Gastroesophageal sphincter (tissue), 3 donors: ENCODE measurements at regions not wholly inside any gene's neighbourhood (a gene's known extent, or its start where the extent isn't known, plus 50 kb on each side); places are given as distances from the start of the nearest gene placed in this dataset.

ENCODE experiments used
- EP300 ChIP-seq: sonication (generic); formaldehyde crosslinking; IDR thresholded peaks from one replicate; pipeline ENCODE4 v1.6.1; 2017; ENCODE audit warnings: antibody characterized with exemption, mild to moderate bottlenecking
- TF ChIP-seq, protein P1 (sequence below), 4 experiments: fragments of 200-600 bp in 2 of 4; fragments of 450-650 bp in 2 of 4; sonication (generic) in 1 of 4; IDR thresholded peaks; one replicate each; pipeline ENCODE4 v1.5.1; 2017 to 2019; ENCODE audit warnings: antibody characterized with exemption in 4 of 4, mild to moderate bottlenecking in 2 of 4, moderate library complexity in 2 of 4

DNA sequence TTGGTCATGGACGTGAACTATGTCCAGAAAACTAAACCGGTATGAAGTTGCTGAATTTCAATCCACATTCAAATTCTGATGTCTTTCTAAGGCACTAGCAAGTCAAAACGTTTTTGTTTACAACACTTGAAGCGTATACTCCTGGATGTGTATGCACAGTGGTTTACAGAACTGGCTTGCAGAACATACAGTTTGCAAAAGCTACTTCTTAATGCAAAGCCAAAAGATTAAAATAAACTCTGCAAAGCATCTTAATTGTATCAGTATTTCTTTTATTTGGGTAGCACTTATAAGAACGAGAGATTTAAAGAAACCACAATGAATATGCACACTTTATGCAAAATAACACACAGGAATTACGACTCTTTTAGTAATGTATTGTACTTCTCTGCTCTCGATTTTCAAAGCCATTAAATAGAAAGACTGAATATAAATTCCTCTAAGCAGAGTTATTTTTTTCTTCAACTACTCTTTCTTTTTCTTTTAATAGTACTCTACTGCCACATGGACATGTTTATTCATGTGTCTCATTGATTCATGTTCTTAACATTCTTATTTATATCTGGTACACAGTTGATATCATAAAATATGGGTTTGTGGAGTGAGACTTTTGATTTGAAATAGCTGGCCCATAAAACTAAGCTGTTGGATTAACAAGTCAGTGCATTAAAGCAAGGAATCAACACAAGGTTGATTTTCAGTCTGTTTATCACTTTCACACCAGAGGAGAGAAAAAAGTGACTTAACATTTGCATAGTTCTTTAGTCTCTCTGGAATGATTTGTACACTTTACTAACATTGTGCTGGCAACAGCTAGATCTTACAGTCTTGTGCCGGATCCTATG lies 189.4 kb upstream of the STEAP4 start:
- TF ChIP-seq, protein P1, sequence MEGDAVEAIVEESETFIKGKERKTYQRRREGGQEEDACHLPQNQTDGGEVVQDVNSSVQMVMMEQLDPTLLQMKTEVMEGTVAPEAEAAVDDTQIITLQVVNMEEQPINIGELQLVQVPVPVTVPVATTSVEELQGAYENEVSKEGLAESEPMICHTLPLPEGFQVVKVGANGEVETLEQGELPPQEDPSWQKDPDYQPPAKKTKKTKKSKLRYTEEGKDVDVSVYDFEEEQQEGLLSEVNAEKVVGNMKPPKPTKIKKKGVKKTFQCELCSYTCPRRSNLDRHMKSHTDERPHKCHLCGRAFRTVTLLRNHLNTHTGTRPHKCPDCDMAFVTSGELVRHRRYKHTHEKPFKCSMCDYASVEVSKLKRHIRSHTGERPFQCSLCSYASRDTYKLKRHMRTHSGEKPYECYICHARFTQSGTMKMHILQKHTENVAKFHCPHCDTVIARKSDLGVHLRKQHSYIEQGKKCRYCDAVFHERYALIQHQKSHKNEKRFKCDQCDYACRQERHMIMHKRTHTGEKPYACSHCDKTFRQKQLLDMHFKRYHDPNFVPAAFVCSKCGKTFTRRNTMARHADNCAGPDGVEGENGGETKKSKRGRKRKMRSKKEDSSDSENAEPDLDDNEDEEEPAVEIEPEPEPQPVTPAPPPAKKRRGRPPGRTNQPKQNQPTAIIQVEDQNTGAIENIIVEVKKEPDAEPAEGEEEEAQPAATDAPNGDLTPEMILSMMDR (IDR thresholded peaks at IDR 0.05) = no peak
- no peak for TF ChIP-seq EP300
